ENCODE measurements at regions not wholly inside any gene's neighbourhood (a gene's known extent, or its start where the extent isn't known, plus 50 kb on each side); places are given as distances from the start of the nearest gene placed in this dataset.

GRCh38 chr3:35305406-35305805 is 333.9 kb upstream of the ARPP21 start (continued):
- TF ChIP-seq ZNF462 (CRISPR knock-in tag; IDR thresholded peaks at IDR 0.05) (no peak), ETS1 (IDR thresholded peaks at IDR 0.05) (no peak), ZNF331 (CRISPR knock-in tag; IDR thresholded peaks at IDR 0.05; ENCODE audit: low read depth) (no peak)

- H3K27ac ChIP-seq (ENCODE audit: low read depth) = no peak overlapping the region
- H4K20me1 ChIP-seq (replicated peaks; ENCODE audit: insufficient read depth) = no peaks in the 10 kb centered on the region
- no peak overlapping the region for H2AFZ ChIP-seq
- H3K27ac Mint-ChIP-seq = no peak overlapping the region
- H3K79me2 ChIP-seq (replicated peaks; ENCODE audit: insufficient read depth) = no peaks in the 10 kb centered on the region
- ATAC-seq = no peak
- no peaks in the 10 kb centered on the region for H3K27me3 Mint-ChIP-seq (ENCODE audit: insufficient read depth, low read depth, poor library complexity)
- no peak overlapping the region for H3K4me2 ChIP-seq
- H3K27me3 ChIP-seq (ENCODE audit: insufficient read depth) = no peaks in the 10 kb centered on the region
- no peaks in the 10 kb centered on the region for H3K9me3 Mint-ChIP-seq
- no peak overlapping the region for H3K4me3 ChIP-seq
- no peak for DNase-seq (ENCODE audit: low spot score)
- H3K4me3 Mint-ChIP-seq = no peak overlapping the region
- no peaks in the 10 kb centered on the region for H3K4me1 ChIP-seq (ENCODE audit: insufficient read depth)
- H3K36me3 ChIP-seq (ENCODE audit: insufficient read depth) = no peaks in the 10 kb centered on the region
- H3F3A ChIP-seq (replicated peaks; ENCODE audit: low read depth) = no peaks in the 10 kb centered on the region
- no peaks in the 10 kb centered on the region for H3K9me2 ChIP-seq (ENCODE audit: insufficient read depth)
- no peaks in the 10 kb centered on the region for H3K4me1 Mint-ChIP-seq
- no peaks in the 10 kb centered on the region for H3K36me3 Mint-ChIP-seq (ENCODE audit: low read depth)
- TF ChIP-seq ZNF114 (CRISPR knock-in tag; IDR thresholded peaks at IDR 0.05) = no peak
- no peak for TF ChIP-seq EZH2phosphoT487 (IDR thresholded peaks at IDR 0.05; ENCODE audit: unreplicated experiment)
- no peak for TF ChIP-seq REST (IDR thresholded peaks at IDR 0.05; ENCODE audit: unreplicated experiment)
- no peak for TF ChIP-seq ETS1 (IDR thresholded peaks at IDR 0.05)
These were observed 332.0 kb upstream of the ARPP21 start for GRCh38 chr3:35307296-35307695.

Measured in GM23338 (cell line).